Fibroblast of the conjunctiva (primary cell): ENCODE measurements at regions not wholly inside any gene's neighbourhood (a gene's known extent, or its start where the extent isn't known, plus 50 kb on each side); places are given as distances from the start of the nearest gene placed in this dataset.

ENCODE experiments used
- DNase-seq: peaks from one replicate; pipeline ENCODE4 v3.0.0-alpha.2; 2010; ENCODE audit warnings: low read depth

DNA sequence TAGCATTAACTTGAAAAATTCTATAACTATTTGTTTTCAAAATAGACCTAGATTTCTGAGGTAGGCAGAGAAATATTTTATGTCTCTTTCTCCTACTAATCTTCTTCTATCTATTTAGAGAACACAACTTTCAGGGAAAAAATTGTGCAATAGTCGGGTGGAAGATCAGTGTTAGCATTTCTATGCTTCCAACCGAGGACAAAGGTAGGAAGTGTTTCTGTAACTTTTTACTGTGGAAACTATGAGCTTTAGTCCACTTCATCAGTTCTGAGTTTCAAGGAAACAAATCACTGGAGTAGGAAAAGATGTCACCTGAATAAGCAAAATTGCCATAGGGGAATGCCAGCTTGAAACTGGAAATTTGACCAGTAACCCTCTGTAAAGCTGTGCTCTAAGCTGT lies 207.7 kb upstream of the CTAGE1 start:
- DNase-seq, result no peak

DNA sequence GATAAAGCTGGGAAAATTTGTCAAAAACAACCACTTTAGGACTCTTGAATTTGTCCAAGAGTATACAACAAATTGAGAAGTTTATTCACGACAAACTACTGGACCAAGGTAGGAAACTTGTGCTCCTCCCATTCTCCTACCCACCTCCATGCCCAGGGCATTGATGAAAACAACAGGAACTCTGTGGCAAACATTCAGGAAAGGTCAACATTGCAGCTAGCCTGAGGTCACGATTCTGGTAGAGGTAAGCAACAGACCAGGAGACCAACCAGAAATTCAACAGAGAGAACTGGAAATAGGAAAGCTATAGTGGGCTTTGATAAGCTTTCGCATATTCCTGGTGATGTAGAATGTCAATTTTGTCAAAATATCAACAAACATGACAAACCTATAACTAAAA lies 209.1 kb upstream of the CTAGE1 start:
- DNase-seq, result no peak

DNA sequence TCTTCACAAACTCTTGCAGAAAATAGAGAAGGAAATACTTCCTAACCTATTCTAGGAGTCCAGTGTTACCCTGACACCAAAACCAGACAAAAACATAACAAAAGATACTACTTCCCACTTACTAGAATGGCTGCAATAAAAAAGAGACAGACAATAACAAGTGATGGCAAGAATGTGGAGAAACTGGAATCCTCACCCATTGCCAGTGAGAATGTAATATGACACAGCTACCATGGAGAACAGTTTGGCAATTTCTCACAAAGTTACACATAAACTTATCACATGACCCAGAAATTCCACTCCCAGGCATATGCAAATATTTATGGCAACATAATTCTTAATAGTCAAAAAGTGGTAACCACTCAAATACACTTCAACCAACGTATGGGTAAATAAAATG lies 209.8 kb upstream of the CTAGE1 start:
- no peak for DNase-seq

DNA sequence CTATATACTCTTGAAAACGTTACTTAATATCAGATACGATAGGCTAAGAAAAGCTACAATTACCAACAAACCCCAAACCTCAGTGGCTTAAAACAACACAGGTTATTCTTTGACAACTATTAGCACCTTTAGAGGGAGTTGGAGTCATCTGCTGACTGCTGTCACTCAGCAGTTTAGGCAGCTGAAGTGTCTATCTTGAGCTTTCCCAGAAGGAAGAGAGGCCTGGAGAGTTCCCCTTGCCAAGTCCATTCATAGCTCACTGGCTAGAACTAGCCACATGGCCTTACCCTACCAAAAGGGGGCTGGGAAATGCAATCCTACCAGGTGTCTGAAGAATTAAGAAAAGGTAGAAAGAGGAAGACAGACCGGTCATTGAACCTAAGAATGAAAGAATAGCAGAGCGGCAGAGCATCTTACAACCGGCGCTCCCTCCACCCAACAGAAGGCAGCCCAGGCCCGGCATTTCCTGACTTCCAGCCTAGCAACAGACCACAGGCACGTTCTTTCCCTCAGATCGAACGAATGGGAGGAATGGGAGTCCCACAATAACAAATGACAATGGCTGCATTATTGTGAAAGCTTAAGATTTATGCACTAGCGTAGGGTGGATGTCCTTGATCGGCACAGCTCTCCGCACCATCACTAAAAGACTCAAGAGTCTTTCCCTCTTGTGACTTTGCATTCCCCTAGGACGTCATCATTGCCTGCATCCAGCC lies 211.2 kb upstream of the CTAGE1 start:
- no peak for DNase-seq

DNA sequence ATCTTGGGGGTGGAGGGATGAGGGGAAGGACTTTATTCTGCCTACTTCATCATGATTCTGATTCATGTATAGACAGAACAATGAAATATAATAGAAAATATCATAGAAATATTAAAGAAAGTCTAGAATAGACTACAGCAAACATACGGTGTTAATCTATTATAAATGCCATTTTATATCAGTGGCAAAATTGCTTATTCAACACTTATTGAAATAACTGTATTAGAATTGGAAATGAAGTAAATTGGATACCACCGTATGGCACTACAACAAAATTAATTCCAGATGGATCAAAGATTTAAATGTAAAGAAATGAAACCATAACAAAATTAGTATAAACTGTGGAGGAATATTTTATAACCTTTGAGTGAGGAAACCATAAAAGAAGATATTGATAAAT lies 213.3 kb upstream of the CTAGE1 start:
- DNase-seq, result no peak

DNA sequence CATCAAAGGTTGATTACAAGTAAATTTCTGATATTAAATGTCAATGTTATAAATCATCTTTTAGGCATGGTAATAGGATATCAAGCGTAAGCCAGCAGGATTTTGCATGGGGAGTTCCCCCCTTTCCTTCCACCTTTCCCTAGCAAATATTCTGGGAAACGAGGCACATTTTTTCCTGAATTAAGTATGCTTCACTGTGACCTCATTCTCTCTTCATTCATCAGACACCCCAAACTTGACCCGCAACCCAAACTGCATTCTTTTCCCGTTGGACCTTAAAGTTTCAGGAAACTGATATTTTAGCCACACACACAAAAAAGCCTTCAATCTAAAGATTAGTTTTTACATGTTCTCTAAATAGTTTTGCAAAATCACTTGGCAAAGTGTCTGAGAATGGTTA lies 214.5 kb upstream of the CTAGE1 start:
- no peak for DNase-seq

DNA sequence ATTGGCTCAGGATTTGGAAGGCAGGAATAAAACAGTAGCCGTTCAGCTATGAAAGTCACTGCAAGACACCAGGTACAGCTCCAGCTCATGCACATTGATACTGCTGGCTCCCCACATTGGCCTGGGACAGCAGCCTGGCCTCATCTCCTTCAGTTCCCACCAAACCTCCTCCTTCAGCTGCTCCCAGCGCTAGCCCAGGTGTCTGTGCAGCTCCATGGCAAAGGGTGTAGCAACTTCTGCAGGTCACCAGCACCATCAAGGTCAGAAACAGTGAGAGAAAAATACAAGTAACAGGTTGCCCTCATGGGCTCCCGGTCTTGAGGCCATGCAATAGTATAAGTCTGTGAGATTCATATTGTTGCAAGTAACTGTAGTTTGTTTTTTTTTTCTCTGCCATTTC lies 216.7 kb upstream of the CTAGE1 start:
- DNase-seq, result no peak

DNA sequence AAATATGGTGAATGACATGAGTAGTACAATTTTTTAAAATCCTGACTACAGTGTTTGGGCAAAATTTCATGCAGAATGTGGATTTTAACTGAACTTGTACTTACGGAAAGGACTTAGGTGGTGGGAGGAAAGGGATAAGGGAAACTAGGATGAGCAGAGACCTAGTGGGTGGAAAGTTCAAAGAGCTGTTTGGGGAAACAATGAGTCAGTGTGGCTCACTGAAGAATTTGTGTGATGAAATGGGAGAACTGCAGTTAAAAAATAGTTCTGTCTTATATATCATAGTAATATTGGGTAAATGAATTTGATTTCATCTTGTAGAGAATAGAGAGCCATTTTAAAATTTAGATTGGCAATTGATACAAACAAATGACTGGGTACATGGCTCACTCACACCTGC lies 220.1 kb upstream of the CTAGE1 start:
- DNase-seq, result peak; percentile 39

DNA sequence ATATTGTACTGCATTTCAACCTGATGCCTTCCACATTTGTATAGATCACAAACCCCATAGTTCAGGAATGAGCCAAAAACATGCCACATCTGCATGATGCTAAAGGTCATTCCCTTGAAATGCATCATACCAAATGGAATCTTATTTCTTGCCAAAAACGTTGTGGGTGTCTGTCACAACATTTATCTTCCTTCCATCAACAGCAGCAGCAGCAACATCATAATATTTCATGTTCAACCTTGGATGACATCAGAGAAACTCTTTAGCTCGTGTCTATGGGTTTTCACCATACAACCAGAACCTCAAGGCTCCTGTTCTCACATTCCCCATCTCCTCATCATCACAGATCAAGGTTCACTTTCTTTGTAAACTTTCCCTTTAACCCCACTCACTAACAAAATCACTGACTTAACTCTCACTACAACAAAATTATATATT lies 221.3 kb upstream of the CTAGE1 start:
- DNase-seq, result peak; percentile 62

DNA sequence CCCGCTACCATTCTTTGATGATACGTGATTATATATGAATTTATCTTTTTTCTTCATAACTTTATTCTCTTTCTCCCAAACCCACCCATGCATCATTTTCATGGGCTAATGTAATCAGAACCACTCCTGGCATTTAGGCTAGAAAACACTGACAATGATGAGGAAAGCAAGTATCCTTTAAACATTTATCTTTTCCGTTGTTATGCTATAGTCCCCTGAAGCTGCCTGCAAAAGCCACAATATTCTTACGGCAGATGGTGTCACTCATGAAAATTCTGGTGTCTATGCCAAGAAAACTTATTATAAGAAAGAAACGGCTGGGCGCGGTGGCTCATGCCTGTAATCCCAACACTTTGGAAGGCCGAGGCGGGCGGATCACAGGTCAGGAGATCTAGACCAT lies 221.8 kb upstream of the CTAGE1 start:
- DNase-seq, result no peak

DNA sequence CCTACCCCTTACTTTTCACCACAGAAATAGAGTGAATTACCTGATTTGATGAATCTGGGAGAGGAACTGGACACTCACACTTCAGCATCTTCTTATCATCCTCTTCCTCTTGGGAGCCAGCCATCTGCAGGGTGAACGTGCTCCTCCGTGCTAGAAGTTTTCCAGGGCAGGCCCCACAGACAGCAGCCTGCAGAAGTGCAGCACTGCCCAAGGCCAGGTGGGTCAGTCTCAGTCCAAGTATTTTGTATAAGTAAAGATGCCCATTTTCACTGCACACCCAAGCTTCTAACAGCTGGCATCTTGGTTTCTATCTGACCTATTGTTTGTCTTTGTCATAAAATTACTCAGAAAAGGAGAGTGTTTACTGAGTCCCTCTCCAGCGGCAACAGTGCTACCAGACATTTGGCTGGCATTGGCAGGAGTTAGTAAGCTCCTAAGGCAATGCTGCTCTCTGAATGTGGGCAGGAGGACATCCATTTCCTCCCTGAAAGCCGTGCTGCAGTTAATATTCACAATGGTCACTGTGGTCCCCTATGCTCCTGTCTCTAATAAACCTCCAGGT lies 222.6 kb upstream of the CTAGE1 start:
- DNase-seq, result no peak

DNA sequence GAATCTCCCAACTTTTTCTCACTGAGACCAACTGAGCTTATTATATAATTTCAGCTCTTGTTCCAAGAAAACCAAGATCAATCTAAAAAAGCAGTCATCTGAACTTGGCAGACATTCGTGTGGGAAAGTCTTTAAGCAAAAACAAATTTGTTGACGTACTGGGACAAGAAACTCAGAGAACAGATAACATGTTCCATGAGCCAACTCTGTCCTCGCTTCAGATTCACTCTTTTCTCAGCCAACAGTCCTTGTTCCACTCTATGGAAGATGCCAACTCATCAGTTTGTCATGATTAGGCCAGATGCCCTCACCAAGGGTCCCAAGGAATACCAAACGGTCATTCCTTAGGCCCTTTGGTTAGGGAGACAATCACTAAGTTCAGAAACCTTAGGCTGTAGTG lies 224.2 kb upstream of the CTAGE1 start:
- no peak for DNase-seq

DNA sequence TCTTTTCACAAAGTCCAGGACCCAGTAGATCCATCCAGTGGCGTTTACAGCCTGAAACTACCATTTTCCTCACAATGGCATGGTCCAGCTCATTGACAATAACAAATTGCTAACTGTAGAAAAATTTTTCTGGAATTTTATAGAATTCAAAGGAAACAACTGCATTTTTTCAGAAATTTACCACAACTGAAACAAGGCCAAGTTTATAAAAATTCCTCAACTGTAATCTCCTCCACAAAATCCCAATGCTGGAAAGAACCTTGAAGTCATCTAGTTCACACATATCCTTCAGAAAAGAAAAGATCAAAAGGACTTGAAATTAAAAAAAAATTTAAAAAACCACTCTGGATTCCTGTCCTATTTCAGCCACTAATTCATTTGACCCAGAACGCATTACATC lies 226.0 kb upstream of the CTAGE1 start:
- DNase-seq, result no peak

DNA sequence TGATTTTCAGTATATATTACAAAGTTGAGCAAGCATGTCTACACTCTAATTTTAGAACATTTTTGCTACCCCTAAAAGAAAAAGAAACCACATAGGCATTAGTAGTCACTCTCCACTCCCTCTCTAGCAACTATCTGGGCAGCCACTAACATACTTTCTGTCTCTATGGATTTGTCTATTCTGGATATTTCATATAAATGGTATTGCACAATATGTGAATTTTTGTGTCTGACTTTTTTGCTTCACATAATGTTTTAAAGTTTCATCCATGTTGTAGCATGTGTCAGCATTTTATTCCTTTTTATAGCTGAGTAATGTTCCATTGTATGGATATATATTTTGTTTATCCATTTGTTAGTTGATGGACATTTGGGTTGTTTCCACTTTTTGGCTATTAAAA lies 232.5 kb upstream of the CTAGE1 start:
- DNase-seq, result no peak

DNA sequence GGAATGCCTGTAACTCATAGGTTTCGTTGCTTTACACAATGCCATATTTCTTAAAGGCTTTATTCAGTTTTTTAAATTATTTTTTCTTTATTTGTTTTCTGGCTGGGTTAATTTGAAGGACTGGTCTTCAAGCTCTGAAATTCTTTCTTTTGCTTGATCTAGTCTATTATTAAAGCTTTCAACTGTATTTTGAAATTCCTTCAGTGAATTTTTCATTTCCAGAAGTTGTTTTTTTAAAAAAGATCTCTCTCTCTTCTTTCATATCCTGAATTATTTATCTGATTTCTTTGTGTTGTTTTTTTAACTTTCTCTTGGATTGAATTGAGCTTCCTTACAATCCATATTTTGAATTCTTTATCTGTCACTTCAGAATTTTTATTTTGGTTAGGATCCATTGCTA lies 239.9 kb upstream of the CTAGE1 start:
- no peak for DNase-seq

DNA sequence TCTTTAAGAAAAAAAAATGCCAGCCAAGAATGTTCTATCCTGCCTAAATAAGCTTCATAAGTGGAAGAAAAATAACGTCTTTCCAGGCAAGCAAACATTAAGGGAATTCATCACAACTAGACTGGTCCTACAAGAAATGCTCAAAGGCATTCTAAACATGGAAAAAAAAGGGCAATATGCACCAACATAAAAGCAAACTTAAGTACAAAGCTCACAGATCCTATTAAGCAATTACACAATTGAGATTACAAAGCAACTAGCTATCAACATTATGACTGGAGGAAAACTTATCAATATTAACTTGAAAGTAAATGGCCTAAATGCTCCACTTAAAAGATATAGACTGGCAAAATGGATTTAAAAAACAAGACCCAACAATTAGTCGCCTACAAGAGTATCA lies 240.6 kb upstream of the CTAGE1 start:
- no peak for DNase-seq

DNA sequence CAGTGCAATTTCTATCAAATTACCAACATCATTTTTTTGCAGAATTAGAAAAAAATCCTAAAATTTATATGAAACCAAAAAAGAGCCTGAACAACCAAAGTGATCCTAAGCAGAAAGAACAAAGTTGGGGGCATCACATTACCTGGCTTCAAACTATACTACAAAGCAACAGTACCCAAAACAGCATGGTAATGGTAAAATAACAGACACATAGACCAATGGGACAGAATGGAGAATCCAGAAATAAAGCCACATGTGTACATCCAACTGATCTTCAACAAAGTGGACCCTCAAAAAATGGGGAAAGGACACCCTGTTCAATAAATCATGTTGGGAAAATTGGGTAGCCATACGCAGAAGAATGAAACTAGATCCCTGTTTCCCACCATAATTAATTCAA lies 245.7 kb upstream of the CTAGE1 start:
- DNase-seq, result no peak

DNA sequence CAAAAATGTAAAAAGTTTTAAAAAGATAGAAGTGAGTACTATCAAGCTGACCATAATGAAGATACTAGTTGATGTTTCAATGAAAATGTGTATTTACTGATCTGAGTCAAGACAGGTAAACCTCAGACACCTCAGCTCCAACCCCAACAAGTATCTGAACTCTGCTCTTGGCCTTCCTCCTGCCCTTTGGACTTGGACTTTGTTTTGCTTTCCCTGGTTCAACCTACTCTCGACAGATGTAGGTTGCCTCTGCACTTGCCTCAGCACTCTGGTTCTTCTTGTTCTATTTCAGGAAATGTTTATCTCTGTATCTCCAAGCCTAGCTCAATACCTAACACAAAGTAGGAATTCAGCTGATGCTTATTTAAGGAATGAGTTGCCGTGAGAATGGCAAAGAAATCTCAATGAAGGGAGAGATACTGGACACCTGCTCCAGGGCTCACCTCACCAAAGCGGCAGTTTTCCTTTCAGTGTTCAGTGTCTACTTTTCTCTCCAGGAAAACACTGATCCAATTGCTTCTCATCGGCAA lies 248.8 kb upstream of the CTAGE1 start:
- no peak for DNase-seq

DNA sequence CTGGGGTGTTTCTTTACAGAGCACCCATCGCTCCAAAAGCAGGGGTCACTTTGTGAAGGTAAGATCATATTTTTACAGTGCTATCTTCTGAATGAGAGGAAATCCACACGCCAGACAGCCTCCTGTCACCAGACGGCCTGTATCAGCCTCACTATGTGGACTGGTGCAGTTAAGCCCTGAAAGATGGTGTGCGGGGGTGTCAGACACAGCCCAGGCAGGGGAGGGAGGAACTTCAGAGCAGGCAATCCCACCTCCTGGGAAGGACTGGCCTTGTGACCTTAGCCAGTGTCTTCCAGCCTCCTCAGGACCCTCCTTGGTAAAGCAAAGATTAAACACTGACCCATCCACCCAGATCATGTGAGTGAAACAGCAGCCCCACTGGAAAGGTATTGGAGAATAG lies 249.4 kb upstream of the CTAGE1 start:
- no peak for DNase-seq

DNA sequence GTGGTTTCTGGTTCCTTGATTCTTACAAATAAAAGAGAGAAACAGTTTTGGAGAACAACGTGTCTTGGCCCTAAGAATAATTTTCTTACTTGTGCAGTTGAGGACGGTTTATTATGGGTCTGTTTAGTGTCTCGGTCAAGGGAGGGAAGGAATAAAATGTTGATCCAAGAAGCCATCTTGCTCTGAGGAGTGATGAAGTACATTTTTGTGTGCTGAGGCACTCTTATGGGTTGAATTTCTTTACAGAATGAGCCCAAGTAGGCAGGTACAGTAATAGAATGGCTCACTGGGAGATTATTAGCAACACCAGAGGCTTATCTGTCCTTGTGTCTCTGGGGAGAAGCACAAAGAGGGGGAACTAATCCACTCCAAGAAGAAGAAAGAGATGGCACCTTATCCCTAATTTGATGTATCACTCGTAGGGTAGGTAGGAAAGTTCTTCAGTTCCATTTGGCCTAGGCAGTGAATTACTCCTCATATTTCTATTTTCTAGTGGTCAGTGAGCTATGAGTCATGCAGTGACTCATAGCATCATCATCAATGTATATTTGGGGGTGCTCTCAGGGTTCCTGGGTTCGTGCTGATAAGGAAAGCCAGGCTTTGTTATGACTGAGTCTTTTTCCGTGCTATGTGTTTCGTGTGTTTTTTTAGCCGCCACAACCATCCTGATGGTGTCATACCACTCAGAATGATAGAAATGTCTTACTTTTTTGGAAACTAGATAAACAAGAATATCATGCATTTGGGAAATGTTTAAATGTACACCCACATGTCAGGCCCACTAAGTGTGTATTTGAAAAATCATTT lies 250.1 kb upstream of the CTAGE1 start:
- DNase-seq, result no peak

DNA sequence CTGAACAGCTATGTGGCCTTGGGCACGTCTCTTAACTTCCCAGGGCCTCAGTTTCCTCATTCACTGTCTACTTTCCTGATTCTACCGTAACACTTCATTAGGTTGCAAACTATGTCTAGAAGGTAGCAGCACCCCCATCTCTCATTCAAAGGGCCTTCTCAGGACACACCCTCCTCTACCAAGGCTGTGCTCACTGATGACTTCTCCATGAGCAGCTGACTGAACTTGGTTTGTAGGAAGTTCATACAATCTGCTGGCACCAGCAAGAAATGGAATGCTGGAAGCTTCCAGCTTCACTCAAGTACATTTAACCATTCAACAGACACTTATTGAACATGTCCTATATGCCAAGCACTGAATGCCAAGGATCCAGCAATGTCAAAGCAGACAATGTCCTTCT lies 250.8 kb upstream of the CTAGE1 start:
- no peak for DNase-seq

DNA sequence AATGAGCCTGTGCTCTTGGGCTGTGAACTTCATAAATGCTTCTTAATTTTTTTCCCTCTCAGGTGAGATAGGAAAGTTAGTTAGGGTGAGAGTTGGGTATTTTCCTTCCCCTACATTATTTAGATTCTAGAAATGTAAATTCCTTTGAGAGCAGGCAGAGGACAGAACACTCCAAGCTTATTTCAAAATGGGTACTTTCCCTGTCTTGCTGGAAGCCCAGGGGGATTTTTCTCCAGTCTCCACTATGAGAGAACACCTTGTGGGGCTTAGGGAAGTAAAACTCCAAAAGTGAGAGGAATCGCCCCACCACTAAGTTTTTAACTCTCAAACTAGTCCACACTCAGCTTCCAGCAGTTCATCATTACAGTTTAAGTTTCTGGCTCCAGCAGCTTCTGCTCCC lies 253.2 kb upstream of the CTAGE1 start:
- DNase-seq, result no peak

DNA sequence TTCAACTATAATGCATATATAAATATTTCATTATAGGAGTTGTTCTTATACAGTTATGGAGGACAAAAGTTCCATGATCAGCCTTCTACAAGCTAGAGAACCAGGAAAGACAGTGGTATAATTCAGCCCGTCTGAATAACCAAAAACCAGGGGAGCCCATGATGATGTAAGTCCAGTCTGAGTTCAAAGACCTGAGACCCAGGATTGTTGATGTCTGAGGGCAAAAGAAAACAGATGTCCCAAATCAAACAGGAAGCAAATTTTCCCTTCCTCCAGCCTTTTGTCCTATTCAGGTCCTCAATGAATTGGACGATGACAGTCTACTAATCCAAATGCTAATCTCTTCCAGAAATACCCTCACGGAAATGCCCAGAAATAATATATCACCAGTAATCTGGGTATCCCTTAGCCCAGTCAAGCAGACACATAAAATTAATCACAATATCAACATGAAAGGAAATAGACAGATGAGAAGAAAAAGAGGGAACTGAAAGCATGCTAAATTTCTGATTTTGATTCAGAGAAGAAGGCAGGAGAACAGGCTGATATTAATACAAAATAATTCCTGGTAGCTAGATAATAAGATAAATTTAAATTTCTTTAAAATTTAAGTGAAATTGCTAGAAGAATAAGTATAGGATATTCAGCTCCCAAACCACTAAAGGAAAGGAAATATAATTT lies 255.6 kb upstream of the CTAGE1 start:
- no peak for DNase-seq
